Activated gamma-delta T cell (primary cell): ENCODE measurements at regions not wholly inside any gene's neighbourhood (a gene's known extent, or its start where the extent isn't known, plus 50 kb on each side); places are given as distances from the start of the nearest gene placed in this dataset.

Experiments
- DNase-seq: peaks from one replicate; lab custom pipeline; 2025; lab: John Stamatoyannopoulos, UW

- no peak for DNase-seq
These were observed 514.7 kb downstream of the SOX11 start for GRCh38 chr2:6206882-6207281.

GRCh38 chr2:6211236-6211635 lies 519.1 kb downstream of the SOX11 start:
- DNase-seq = no peak

- DNase-seq = no peak
These were observed 520.3 kb downstream of the SOX11 start for GRCh38 chr2:6212491-6212890.

DNA sequence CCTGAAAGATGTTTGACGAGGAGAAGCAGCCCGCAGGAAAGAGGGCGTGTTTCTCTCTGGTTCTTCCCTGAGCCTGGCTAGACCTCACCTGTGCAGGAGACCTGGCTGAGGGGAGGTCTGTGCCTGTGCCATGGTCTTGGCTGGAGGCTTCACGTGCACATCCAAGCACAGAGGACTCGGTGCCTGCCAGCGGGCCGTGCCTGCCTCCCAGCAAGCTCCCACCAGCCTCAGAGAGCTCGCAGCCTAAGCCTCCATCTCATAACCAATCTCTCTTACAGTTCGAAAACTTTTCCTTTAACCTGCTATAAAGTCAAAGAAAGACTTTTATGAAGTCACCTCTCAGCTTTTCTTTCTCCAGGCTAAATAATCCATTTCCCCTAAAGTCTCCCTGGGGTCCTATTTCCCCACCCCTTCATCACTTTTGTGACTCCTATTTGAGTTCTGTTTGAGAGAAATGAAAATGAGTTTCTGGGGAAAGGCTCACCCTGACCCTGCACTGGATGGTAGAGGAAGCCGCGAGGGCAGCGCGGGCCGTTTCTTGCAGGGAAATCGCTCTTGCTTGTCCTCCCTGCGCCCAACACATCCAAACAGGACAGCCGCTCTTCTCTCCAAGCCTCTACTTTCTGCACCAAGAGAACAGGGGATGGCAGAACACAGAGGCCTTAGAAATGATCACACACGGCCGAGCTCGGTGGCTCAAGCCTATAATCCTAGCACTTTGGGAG lies 521.0 kb downstream of the SOX11 start:
- no peak for DNase-seq

DNA sequence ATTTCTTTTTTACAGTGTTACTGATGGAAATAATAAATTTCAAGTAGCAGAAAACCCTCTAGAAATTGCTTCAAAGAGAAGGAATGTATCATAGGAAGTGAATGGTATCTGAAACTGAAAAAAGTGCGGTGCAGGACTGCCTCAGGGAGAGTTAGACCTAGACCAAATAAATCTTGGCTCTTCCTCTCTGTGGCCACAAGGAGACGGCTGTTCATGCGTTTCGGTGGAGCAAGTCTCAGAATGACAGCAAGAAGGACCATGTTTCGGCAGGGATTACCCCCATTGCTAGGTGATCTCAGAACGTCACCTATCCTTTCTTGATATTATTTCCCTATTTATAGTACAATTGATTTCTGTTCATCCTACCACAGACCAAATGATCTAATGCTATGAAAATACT lies 522.3 kb downstream of the SOX11 start:
- no peak for DNase-seq

DNA sequence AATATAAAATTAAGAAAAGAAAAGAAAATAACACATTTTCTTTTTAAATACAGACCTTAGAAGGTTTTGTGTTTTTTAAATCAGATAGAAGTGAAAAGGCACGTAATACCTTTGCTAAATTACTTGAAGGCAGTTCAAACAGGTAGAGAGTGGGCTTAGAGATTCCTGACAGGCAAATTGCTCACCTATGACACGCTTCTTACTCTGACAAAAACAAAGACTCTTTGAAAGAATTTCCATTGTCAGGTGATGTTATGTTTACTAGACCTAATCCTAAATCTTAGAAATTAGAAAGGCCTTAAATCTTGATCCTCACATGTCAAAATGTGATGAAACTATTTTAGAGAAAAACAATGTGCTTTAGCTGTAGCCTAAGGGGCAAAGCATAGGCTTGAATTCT lies 522.9 kb downstream of the SOX11 start:
- no peak for DNase-seq

- DNase-seq = no peak
These were observed 524.0 kb downstream of the SOX11 start for GRCh38 chr2:6216234-6216633.

DNA sequence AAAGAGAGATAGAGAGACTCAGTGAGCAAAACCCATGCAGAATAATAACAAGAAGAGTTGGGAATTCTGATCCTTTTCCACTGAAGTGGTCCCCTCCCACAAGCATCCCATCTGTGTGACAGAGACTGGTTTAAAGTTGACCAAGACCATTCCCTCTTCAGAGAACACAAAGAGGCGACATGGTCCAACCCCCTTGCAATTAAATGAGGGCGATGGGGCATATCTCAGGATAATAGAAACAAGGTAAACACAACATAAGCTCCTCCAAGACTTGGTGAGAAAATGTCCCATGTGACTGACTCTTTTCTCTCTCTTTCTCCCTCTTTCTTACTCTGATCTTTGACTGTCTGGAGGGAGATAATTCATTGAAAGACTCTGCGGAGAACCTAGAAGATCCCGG lies 526.7 kb downstream of the SOX11 start:
- DNase-seq = no peak

GRCh38 chr2:6219906-6220305 lies 527.7 kb downstream of the SOX11 start:
- no peak for DNase-seq

DNA sequence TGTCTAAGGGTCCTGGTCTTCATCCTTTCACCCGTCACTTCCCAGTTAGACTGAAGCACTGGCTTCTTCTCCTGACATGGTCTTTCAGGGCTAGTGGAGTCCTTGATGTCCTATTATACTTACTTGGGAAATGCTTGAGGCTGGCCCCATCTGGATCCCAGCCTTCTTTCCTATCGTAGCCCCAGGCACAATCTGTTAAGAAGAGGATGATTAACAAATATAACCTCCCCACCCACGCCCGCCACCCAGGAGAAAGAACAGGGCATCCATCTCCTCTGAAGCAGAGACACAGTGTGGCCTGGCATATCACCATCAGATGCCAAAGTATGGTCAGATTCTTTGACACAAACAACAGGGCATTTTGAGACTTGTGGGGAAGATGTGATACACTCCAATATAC lies 530.1 kb downstream of the SOX11 start:
- DNase-seq = no peak

- no peak for DNase-seq
These were observed 532.1 kb downstream of the SOX11 start for GRCh38 chr2:6224267-6224666.

DNA sequence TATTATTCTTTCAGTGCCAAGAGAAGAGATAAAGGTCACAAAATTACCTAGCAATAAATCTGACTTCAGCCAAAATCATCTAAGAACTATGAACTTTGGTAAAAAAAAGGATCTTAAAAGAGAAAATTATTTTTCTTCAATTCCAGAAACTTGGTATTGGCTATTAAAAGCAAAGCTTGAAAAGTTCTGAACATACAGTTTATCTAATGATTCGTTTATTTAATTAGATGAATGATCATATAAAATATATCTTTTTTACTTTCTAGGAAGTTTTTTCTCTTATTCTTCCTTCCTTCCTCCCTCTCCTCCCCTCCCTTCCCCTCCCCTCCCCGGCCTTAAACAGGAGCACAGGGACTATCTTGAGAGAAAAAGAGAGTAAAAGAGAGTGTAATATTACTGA lies 536.1 kb downstream of the SOX11 start:
- DNase-seq = no peak

- DNase-seq = no peak
These were observed 539.0 kb downstream of the SOX11 start for GRCh38 chr2:6231166-6231565.

DNA sequence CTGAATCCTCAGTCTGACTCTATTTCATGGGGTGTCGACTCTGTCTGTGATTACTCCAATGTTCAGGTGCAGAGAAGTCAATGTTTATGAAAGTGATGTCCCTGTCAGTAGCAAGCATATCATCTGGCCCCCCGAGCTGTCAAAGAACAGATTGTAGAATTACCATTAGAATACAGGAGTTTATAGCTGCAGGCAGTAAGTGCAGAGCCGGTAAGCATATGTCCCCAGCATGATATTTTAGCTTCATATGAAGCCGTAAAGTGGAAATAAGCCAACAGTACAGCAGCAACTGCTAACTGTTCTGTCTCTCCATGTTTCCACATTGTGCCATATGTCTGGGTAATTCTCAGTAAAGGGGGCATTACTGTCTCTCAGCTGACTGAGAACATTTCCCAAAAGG lies 541.8 kb downstream of the SOX11 start:
- no peak for DNase-seq

- DNase-seq = no peak
These were observed 542.5 kb downstream of the SOX11 start for GRCh38 chr2:6234702-6235101.

GRCh38 chr2:6236317-6236716 lies 544.1 kb downstream of the SOX11 start:
- DNase-seq = no peak

DNA sequence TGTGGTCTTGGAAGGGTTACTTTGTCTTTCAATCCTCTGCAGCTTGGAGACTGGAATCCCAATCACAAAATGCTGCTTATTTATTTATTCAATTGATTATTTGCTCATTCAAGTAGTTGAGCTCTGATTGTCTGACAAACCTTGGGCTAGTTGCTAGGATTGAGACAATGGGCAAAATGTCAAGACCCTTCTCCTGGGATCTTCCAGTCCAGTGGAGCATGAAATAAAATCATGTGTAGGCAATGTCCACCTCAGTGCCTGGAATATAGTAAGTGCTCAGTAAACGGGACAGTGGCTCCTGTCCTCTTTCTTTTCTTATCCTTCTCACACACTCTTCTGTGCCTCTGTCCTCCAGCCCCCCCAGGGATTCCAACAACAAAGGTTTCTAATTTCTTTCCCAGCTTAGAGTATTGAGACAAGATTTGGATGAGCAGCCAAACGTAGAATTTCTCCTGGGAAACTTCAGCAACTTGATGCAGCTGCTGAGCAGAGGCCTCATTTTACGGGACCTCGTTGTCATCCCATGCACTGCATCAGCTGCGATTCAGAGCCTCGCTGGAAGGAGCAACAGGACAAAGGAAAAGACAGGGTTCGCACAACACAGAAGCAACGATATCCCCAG lies 545.0 kb downstream of the SOX11 start:
- no peak for DNase-seq

- DNase-seq = no peak
These were observed 557.4 kb downstream of the SOX11 start for GRCh38 chr2:6249557-6249956.

GRCh38 chr2:6254441-6254840 lies 562.3 kb downstream of the SOX11 start:
- no peak for DNase-seq

- no peak for DNase-seq
These were observed 572.0 kb downstream of the SOX11 start for GRCh38 chr2:6264198-6264597.

DNA sequence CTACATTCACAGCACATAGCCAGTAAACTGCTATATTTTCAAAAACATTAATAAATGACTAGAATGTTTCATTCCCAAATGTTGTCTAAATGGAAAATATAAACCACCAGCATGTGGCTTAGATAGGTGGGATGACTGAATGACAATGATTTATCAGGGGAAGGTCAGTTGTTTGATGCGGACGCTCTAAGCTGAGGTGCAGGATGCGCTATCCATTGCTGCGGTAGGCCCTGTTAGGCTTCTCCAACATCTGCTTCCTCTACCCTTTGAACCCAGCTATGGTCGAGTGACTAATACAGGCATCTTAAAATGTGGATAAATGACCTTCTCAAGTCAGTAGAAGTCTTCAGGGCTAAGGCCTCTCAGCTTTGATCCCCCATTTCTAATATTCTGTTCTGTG lies 584.2 kb downstream of the CMPK2 start:
- DNase-seq = no peak

DNA sequence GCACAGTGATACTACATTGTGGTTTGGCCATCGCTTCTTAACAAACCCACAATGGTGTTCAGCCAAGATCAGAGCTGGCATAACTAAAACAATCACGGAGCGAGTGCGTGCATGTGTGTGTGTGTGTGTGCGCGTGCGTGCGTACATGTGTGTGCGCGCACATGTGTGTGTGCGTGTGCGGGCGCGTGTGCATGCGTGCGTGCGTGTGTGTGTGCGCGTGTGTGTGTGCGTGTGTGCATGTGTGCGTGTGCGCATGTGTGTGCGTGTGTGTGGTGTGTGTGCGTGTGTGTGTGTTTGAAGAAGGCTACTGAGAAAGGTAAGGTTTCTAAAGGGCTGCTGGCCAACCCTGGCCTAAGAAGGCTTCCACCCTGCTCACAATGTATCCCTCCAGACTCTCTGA lies 582.4 kb downstream of the CMPK2 start:
- no peak for DNase-seq

DNA sequence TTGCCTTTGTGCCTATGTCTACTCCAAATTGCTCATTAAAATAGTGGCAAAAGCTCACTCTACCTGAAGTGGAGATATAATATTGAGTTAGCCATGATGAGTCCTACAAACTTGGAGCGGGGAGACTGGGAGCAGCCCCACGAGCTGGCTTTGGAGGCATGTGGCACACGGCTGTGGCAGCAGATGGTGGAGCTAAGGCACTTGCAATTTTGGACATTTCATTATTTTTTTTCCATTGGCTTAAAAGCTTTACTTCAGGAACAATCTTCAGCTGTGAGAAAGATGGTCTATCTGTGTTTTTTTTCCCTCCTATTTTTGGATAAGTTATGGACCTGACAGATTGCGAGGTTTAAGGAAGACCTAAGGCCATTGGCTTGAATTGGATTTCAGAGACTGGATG lies 578.3 kb downstream of the CMPK2 start:
- no peak for DNase-seq

GRCh38 chr2:6288791-6289190 lies 576.9 kb downstream of the CMPK2 start:
- DNase-seq = no peak
